GM21825 (cell line): ENCODE measurements at regions not wholly inside any gene's neighbourhood (a gene's known extent, or its start where the extent isn't known, plus 50 kb on each side); places are given as distances from the start of the nearest gene placed in this dataset.
"Not testable (repeated sequence)": the region's sequence is repeated elsewhere in the genome, so short reads cannot be mapped to it uniquely, and the experiment has no call there.

Source experiments
- ATAC-seq: cut with Tn5 transposase; IDR thresholded peaks from one replicate; pipeline ENCODE4 v1.9.1; 2021; ENCODE audit warnings: mild to moderate bottlenecking, moderate library complexity; ENCODE audit not compliant: unreplicated experiment

GRCh38 chr12:83321971-83322370, 635.3 kb downstream of the TMTC2 start:
- no peak for ATAC-seq

- no peak for ATAC-seq
Measured at GRCh38 chr12:83320350-83320749, 633.6 kb downstream of the TMTC2 start.

DNA sequence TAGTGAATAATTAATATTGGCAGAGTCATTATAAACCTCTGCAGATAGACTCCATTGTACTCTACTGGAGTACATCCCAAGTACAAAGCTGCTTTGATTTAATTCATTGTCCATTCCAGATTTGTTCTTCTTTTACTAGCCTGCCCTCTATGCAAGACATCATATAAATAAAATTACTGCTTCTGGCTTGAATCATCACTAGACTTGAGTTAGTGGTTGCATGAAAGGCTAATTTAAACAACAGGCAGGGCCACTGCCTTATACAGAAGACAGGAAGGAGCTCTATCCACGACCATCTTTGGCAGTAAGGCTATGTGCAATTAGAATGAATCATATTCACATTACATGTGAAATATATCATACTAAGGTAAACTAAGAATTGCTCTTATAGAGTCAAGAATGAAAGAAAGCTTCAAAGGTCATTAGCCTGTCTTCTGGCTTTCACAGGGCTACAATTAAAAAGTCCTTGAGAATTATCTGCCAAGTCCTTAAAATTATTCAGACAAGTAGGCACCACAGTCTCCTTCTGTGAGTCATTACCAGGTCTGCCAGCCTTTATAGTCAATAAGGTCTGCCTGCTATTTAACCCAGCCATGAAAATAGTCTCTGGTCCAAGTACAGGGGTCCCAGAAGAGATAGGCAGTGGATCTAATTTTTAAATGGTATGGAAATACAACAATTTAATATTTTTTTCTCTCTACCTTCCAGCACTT, 631.8 kb downstream of the TMTC2 start:
- no peak for ATAC-seq

DNA sequence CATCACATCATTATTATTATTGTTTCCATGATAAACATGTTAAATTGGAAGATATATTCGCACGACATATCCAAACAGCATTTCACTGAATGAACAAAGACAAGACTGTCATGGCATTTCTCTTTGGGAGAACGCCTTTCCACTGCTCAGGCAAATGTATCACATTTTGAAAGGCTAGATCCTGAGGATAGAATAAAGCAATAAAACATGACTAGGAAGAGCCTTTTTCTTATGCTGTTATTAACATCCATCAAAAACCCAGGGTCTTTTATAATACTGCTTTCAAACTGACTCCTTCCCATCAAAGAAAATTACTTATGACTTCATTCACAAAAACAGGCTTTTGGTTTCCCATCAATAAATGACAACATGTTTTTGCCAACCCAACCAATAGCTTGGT, 630.9 kb downstream of the TMTC2 start:
- ATAC-seq, result no peak

DNA sequence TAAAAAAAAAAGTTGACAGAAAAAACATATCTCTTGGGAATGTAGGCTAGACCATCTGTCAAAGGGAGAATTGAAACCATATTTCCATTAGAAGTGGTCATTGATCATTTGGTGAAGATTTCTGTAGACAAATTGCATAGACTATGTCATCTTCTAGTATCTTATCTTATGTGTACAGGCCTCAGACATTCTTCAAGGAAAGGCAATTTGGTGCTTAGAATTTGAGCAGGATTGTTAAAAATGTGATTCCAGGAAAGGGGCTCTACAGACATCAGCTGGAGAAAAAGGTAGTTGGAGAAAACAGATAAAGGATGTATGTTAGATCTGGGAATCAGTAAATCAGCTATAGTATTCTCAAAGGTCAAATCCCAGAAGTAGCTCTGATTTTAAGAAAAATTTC, 627.1 kb downstream of the TMTC2 start:
- ATAC-seq, result no peak

GRCh38 chr12:83313322-83313721, 626.6 kb downstream of the TMTC2 start:
- no peak for ATAC-seq

DNA sequence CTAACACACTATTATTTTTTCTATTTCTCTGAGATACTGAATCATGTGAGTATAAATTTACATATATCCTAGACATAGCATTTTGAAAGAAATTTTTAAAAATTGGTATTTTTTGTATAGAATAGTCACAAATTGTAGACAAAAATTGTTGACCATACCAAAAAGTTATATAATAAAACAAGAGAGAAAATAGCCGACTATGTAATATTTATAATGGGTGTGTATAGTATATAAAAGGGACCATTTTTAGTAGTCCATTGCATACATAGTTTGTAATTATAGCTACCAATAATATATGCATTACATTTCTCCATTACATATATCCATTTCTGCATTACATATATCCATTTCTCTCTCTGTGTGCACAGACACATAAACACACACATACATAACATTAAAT, 590.2 kb downstream of the TMTC2 start:
- no peak for ATAC-seq

- ATAC-seq, result no peak
Measured at GRCh38 chr12:83271201-83271600, 584.5 kb downstream of the TMTC2 start.

GRCh38 chr12:83265808-83266207, 579.1 kb downstream of the TMTC2 start:
- no peak for ATAC-seq

DNA sequence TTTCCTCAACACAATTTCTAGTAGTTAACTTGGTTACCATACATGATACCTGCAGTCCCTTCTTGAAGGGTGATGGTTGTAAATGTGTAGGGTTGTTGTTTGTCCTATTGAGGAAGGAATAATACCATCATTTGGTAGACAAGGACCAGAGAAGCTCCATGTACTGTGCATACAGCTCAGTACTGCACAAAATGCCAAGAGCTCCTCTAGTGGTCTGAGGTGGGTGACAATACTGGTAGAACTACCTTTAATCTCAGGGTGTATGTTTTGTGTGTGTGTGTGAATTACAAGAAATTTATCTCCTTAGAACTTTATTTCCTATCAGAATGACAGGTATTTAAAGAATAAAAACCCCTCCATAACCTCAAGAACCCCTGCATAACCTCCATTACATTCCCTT, 575.3 kb downstream of the TMTC2 start:
- no peak for ATAC-seq

DNA sequence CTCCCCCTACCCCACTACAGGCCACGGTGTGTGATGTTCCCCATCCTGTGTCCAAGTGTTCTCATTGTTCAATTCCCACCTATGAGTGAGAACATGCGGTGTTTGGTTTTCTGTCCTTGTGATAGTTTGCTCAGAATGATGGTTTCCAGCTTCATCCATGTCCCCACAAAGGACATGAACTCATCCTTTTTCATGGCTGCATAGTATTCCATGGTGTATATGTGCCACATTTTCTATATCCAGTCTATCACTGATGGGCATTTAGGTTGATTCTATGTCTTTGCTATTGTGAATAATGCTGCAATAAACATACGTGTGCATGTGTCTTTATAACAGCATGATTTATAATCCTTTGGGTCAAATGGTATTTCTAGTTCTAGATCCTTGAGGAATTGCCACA, 573.4 kb downstream of the TMTC2 start:
- not testable (repeated sequence) for ATAC-seq

GRCh38 chr12:83257726-83258125, 571.0 kb downstream of the TMTC2 start:
- no peak for ATAC-seq

- ATAC-seq, result no peak
Measured at GRCh38 chr12:83256562-83256961, 569.9 kb downstream of the TMTC2 start.

- no peak for ATAC-seq
Measured at GRCh38 chr12:83250866-83251265, 564.2 kb downstream of the TMTC2 start.

DNA sequence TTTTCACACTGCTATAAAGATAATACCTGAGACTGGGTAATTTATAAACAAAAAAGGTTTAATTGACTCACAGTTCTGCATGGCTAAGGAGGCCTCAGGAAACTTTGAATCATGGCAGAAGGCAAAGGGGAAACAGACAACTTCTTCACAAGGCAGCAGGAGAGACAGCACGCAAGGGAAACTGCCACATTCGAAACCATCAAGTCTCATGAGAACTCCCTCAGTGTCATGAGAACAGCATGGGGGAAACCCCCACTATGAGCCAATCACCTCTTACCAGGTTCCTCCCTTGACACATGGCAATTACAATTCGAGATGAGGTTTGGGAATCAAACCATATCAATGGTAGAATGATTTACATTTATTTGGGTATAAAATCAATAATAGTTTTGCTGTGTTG, 558.5 kb downstream of the TMTC2 start:
- no peak for ATAC-seq

DNA sequence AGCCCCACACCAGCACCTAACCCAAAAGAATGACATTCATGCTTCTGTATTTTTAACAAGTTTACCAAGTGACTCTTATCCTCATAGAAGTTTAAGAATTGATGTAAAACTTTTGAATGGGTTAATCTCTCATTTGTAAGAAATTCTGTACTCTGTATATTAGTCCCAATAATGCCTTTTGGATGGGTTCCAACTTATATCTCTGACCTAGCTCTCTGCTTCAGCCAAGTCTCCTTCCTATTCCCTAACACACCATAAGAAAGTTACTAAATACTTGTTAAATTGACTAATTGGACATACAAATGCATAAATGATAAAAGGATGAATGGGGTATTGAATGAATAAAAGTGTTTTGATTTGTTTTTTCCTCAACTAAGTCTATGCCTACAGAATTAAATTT, 557.3 kb downstream of the TMTC2 start:
- no peak for ATAC-seq

- ATAC-seq, result not testable (repeated sequence)
Measured at GRCh38 chr12:83233987-83234386, 547.3 kb downstream of the TMTC2 start.

DNA sequence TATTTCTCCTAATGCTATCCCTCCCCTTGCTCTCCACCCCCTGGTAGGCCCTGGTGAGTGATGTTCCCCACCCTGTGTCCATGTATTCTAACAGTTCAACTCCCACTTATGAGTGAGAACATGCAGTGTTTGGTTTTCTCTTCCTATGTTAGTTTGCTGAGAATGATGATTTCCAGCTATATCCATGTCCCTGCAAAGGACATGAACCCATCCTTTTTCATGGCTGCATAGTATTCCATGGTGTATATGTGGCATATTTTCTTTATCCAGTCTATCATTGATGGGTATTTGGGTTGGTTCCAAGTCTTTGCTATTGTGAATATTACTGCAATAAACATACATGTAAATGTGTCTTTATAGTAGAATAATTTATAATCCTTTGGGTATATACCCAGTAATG, 540.3 kb downstream of the TMTC2 start:
- ATAC-seq, result not testable (repeated sequence)

GRCh38 chr12:83225806-83226205, 539.1 kb downstream of the TMTC2 start:
- ATAC-seq, result no peak

DNA sequence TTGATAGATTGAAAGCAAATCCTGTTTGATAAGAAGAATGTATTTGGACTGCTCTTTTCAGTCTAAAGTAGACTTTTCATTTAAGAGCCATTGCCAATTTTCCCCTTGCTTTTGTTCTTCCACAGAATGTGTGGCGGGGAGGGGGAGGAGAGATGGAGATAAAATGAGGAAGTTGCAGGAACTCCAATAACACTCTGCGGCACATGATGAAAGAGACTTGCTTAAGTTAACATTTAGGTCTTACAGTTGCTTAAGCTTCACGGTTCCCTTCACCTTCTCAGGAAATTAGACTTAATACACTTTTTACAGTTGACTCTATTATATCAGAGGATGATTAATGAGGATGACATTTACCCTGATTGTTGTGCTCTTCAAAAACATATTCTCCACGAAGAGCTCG, 537.3 kb downstream of the TMTC2 start:
- ATAC-seq, result no peak

DNA sequence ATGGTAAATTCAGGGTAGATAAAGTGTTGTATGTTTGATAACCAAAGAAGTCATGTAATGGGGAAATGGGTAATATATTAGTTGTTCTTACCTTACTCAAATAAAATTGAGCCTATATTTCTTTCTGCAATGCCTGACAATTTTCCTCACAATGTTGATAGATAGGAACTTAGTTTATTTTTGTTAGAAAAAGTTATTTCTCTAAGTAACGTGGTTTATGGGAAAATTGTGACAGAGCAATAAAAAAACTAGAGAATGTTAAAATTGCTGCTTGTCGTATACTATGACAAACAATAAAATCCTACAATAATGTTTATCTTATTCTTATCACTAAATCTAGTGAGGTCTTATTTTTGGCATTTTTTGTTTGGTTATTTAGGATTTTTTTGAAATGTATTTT, 534.1 kb downstream of the TMTC2 start:
- ATAC-seq, result no peak

- no peak for ATAC-seq
Measured at GRCh38 chr12:83216230-83216629, 529.5 kb downstream of the TMTC2 start.

DNA sequence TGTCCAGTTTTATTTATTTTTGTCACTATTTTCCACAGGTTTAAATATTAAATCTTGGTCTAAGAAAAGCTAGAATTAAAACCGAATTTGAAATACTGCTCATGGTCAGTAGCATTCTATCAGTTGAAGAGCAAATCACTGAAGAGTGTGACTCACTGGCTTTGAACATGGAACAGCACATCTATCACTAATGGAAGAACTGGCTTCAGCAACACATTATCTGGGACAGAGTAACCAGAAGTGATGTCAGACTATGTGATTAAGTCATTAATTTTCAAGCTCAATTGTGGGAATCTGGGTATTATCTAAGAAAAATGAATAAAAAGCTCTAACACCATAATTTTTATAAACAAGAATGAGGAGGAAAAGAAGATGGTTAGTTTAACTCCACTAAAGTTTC, 527.5 kb downstream of the TMTC2 start:
- ATAC-seq, result no peak
